MM.1S (cell line): ENCODE measurements at regions not wholly inside any gene's neighbourhood (a gene's known extent, or its start where the extent isn't known, plus 50 kb on each side); places are given as distances from the start of the nearest gene placed in this dataset.

Experiments used
- DNase-seq: peaks from one replicate; pipeline ENCODE4 v3.0.0-alpha.2; 2015
- H2AFZ ChIP-seq: fragments of 300-600 bp; sonication (generic); 2 replicates; pipeline ENCODE4 v1.6.0; 2016; ENCODE audit warnings: antibody characterized with exemption, low read length
- H3F3A ChIP-seq: fragments of 300-600 bp; sonication (generic); 2 replicates; pipeline ENCODE4 v1.6.1; 2016; ENCODE audit warnings: mild to moderate bottlenecking, antibody characterized with exemption, low read length, moderate library complexity, mixed read lengths; ENCODE audit not compliant: insufficient read depth
- H3K27ac ChIP-seq: fragments of 300-600 bp; sonication (generic); 2 replicates; pipeline ENCODE4 v1.5.1; 2016; ENCODE audit warnings: mild to moderate bottlenecking, low read length
- H3K27me3 ChIP-seq: fragments of 300-600 bp; sonication (generic); replicated peaks from 2 replicates; pipeline ENCODE4 v1.6.0; 2016; ENCODE audit warnings: low read length; ENCODE audit not compliant: insufficient read depth
- H3K36me3 ChIP-seq: fragments of 300-600 bp; sonication (generic); replicated peaks from 2 replicates; pipeline ENCODE4 v1.6.1; 2016; ENCODE audit warnings: mild to moderate bottlenecking, low read length, mixed read lengths; ENCODE audit not compliant: insufficient read depth
- H3K4me1 ChIP-seq: fragments of 300-600 bp; sonication (generic); 2 replicates; pipeline ENCODE4 v1.6.1; 2016; ENCODE audit warnings: low read length, mixed read lengths
- H3K4me2 ChIP-seq: fragments of 300-600 bp; sonication (generic); 2 replicates; pipeline ENCODE4 v1.6.0; 2016; ENCODE audit warnings: low read depth, low read length
- H3K4me3 ChIP-seq: fragments of 300-600 bp; sonication (generic); 2 replicates; pipeline ENCODE4 v1.5.1; 2016; ENCODE audit warnings: low read length, mixed read lengths
- H3K79me2 ChIP-seq: fragments of 300-600 bp; sonication (generic); 2 replicates; pipeline ENCODE4 v1.6.1; 2016; ENCODE audit warnings: mixed run types, low read length, mixed read lengths
- H3K9ac ChIP-seq: fragments of 300-600 bp; sonication (generic); 2 replicates; pipeline ENCODE4 v1.6.1; 2016; ENCODE audit warnings: low read length, mixed read lengths
- H3K9me2 ChIP-seq: fragments of 300-600 bp; sonication (generic); replicated peaks from 2 replicates; pipeline ENCODE4 v1.6.1; 2016; ENCODE audit warnings: mild to moderate bottlenecking, low read length, mixed read lengths; ENCODE audit not compliant: insufficient read depth
- H3K9me3 ChIP-seq: fragments of 300-600 bp; sonication (generic); replicated peaks from 2 replicates; pipeline ENCODE4 v1.6.1; 2016; ENCODE audit warnings: mild to moderate bottlenecking, low read length, mixed read lengths; ENCODE audit not compliant: insufficient read depth
- H4K20me1 ChIP-seq: fragments of 300-600 bp; sonication (generic); 2 replicates; pipeline ENCODE4 v1.6.1; 2016; ENCODE audit warnings: mild to moderate bottlenecking, low read length, moderate library complexity, mixed read lengths; ENCODE audit not compliant: insufficient read depth
- CTCF ChIP-seq: fragments of 300-600 bp; sonication (generic); IDR thresholded peaks from 2 replicates; pipeline ENCODE4 v1.5.1; 2016; ENCODE audit warnings: antibody characterized with exemption, low read length, mixed read lengths
- EZH2 ChIP-seq: fragments of 300-600 bp; sonication (generic); optimal IDR thresholded peaks from 2 replicates; pipeline ENCODE3; 2017; ENCODE audit warnings: low read depth, mild to moderate bottlenecking, antibody characterized with exemption, low read length, mixed read lengths
- EZH2phosphoT487 ChIP-seq: fragments of 300-600 bp; sonication (generic); IDR thresholded peaks from 2 replicates; pipeline ENCODE4 v1.6.1; 2018; ENCODE audit warnings: antibody characterized with exemption, low read length

DNA sequence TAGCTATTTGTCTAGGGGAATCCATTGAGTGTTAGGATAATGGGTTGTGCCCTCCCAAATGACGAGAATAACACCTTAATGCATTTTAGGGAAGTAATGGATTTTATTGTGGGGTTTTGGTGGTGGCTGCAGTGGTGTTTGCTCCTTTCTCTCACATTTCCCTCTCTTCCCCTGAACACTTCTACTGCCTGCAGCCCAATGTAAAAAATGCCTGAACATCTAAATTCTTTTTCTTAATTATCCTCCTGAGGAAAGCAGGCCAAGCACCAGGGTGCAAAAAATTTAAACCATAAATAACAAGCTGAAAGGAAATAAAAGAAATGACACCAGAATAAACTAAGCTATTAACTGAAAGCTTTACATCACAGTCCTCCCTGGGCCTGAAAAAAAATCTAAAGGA lies 57.3 kb upstream of the PCDH8 start:
- Histone ChIP-seq H4K20me1 (no peaks in the 10 kb centered on the region), H3F3A (no peaks in the 10 kb centered on the region), H3K79me2 (no peaks in the 10 kb centered on the region), H3K4me3 (no peak overlapping the region), H3K36me3 (no peaks in the 10 kb centered on the region), H3K27ac (no peak overlapping the region), H3K9me2 (no peaks in the 10 kb centered on the region), H3K9ac (no peak overlapping the region), H3K27me3 (no peaks in the 10 kb centered on the region), H3K4me1 (peaks cover 13% of the 10 kb centered on the region), H3K9me3 (no peaks in the 10 kb centered on the region), H2AFZ (no peak overlapping the region), H3K4me2 (no peak overlapping the region)
- no peak for DNase-seq
- TF ChIP-seq EZH2phosphoT487 (no peak), CTCF (no peak), EZH2 (no peak)

DNA sequence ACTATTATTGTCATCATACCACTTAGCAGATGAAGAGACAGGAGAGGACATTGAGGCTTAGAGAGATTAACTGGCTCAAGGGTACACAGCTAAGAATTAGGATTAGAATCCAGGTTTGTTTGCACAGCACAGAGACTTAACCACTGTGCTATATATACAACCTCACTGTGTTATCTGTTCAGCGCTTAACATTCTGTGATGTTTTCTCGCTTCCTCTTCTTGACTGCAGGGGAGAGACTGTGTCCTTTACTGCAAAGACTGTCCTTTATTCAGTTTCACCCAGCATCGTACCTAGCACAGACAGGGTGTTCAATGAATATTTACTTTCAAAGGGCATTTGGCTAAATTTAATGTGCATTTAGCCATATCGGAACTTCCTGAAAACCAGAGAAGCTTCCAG lies 54.9 kb upstream of the PCDH8 start:
- TF ChIP-seq EZH2phosphoT487 (no peak), EZH2 (no peak), CTCF (no peak)
- peak; percentile 44 for DNase-seq
- H3K27ac ChIP-seq, result peak overlapping the region; percentile 35; the same call in 1 of the 2 replicates
- no peaks in the 10 kb centered on the region for H3K9me2 ChIP-seq
- no peak overlapping the region for H3K4me3 ChIP-seq
- no peaks in the 10 kb centered on the region for H3F3A ChIP-seq
- H3K9me3 ChIP-seq, result no peaks in the 10 kb centered on the region
- peak overlapping the region; percentile 49; the same call in 1 of the 2 replicates for H3K4me2 ChIP-seq
- H3K9ac ChIP-seq, result no peak overlapping the region
- no peaks in the 10 kb centered on the region for H4K20me1 ChIP-seq
- H3K4me1 ChIP-seq, result peaks cover 13% of the 10 kb centered on the region
- no peaks in the 10 kb centered on the region for H3K27me3 ChIP-seq
- no peak overlapping the region for H2AFZ ChIP-seq
- no peaks in the 10 kb centered on the region for H3K36me3 ChIP-seq
- H3K79me2 ChIP-seq, result no peaks in the 10 kb centered on the region

- TF ChIP-seq CTCF (no peak), EZH2 (no peak), EZH2phosphoT487 (no peak)
- Histone ChIP-seq H2AFZ (no peak overlapping the region), H3K4me1 (peaks cover 13% of the 10 kb centered on the region)
Measured at GRCh38 chr13:52899206-52899605, 50.8 kb upstream of the PCDH8 start.

More at GRCh38 chr13:52899206-52899605, 50.8 kb upstream of the PCDH8 start:
- Histone ChIP-seq H4K20me1 (no peaks in the 10 kb centered on the region), H3K9me2 (no peaks in the 10 kb centered on the region), H3F3A (no peaks in the 10 kb centered on the region), H3K27ac (no peak overlapping the region), H3K36me3 (no peaks in the 10 kb centered on the region), H3K4me2 (no peak overlapping the region), H3K27me3 (no peaks in the 10 kb centered on the region), H3K9me3 (no peaks in the 10 kb centered on the region), H3K9ac (no peak overlapping the region), H3K4me3 (no peak overlapping the region), H3K79me2 (no peaks in the 10 kb centered on the region)
- DNase-seq, result no peak
